Eye (tissue), 1 donor: ENCODE measurements at regions not wholly inside any gene's neighbourhood (a gene's known extent, or its start where the extent isn't known, plus 50 kb on each side); places are given as distances from the start of the nearest gene placed in this dataset.
"Not testable (repeated sequence)": the region's sequence is repeated elsewhere in the genome, so short reads cannot be mapped to it uniquely, and the experiment has no call there.

ENCODE experiments used
- DNase-seq: peaks from one replicate; pipeline ENCODE4 v3.0.0-alpha.2; 2015

DNA sequence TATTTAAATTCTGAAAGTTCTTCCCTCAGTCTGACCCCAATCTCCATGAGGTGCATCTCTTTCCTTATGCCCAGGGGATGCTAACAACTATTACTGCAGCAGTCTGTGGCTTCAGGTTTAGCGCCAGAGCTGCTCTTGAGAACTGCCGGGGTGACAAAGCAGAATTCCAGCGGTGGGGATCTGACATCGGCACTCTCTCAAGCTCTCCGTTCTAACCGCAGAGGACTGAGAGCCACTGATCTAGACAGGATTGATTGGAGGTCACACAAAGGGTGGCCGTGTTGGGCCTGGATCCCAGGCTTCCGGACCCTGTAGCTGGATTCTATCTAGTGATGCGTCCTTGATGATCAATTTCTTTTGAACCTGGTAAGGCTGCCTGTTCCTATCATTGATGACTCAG, 155.6 kb upstream of the TMEM132C start:
- DNase-seq, result no peak

DNA sequence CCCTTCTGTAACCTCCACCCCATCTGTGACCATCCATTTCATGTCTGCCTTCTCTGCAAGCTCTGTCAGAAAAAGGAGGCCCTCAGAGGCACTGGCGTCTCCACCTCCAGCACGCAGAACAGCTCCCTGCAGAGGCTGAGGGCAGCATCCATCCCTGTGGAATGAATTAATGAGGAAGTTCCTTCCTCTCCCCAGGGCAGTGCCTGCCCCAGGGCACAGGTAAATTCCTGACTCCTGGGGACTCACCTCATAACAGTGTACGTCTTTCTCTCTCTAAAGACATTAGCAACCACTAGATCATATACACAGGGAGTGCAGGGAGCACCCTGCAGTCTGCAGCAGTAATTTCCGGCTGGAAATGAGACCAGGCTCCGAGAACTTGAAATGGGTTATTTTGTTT, 155.0 kb upstream of the TMEM132C start:
- DNase-seq, result no peak

DNA sequence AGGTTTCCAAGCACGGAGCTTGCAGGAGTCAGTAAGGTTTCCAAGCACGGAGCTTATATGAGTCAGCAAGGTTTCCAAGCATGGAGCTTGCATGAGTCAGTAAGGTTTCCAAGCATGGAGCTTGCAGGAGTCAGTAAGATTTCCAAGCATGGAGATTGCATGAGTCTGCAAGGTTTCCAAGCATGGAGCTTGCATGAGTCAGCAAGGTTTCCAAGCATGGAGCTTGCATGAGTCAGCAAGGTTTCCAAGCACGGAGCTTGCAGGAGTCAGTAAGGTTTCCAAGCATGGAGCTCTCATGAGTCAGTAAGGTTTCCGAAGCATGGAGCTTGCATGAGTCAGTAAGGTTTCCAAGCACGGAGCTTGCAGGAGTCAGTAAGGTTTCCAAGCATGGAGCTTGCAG, 153.7 kb upstream of the TMEM132C start:
- DNase-seq, result not testable (repeated sequence)

- DNase-seq, result no peak
Observed at GRCh38 chr12:128114485-128114884, 152.5 kb upstream of the TMEM132C start.

- DNase-seq, result no peak
Observed at GRCh38 chr12:128116537-128116936, 150.4 kb upstream of the TMEM132C start.

- DNase-seq, result no peak
Observed at GRCh38 chr12:128120035-128120434, 146.9 kb upstream of the TMEM132C start.

DNA sequence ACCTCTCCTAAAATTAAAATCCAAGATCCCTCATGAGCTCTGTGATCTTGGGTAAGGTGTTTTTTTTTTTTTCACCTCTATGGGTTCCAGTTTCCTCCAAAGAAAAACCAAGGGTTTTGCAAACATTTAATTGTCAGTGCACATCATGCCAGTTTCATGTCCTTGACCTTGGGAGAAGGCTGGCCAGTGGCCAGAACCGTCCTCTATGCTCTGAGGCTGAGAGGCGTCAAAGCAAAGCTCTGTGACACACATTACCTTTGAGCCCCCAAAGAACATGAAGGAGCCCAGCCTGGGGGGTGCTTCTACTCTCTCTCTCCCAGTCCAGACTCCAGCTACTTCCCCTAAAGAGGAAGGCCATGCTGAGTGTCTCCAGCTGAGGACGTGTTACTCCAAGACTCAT, 145.5 kb upstream of the TMEM132C start:
- no peak for DNase-seq

DNA sequence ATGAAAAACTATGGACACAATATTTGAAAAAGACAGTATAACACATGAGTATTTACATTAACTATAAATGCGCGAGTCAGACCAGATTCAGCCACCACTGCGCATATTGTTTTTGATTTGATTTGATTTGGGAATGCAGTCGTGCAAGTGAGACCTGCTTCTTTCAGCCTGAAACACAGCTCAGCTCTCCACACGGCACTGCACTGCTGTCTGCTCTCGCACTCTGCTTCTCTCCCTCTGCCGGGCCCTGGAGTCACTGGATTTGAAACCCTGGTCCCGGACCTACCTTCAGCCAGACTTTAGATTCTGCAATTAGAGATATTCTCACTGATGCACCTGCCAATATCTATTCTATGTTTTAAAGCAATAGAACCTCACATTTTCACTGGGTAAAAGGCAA, 143.9 kb upstream of the TMEM132C start:
- DNase-seq, result no peak

- DNase-seq, result no peak
Observed at GRCh38 chr12:128131955-128132354, 135.0 kb upstream of the TMEM132C start.

DNA sequence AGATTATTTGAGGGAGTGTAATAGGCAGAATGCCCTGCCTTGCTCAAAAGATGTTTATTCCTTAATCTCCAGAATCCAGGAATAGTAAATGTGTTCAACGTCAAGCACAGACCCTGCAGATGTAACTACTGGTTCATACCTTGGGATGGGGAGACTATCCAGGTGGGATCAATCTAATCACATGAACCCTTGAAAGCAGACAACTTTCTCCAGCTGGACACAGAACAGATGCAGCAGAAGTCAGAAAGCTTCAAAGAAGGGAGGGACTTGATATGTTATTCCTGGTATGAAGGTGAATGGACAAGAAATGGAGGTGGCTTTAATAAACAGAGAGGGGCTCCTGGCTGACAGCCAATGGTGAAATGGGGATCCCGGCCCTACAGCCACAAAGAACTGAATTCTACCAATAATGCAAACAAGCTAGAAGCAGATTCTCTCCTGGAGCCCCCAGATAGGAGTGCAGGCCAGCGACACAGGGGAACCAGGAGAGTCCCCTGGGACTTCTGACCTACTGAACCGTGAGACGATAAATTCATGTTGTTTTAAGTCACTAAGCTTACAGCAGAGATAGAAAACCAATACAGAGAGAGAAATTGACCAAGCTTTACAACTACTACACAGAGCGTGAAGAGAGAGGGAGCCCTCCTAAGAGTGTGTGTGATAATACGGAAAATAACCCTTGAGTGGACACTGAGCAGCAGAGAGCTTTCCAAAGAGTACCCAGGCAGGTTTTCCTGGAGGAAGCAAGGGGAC, 133.5 kb upstream of the TMEM132C start:
- DNase-seq, result peak; percentile 49

GRCh38 chr12:128137140-128137539, 129.8 kb upstream of the TMEM132C start:
- DNase-seq, result no peak

DNA sequence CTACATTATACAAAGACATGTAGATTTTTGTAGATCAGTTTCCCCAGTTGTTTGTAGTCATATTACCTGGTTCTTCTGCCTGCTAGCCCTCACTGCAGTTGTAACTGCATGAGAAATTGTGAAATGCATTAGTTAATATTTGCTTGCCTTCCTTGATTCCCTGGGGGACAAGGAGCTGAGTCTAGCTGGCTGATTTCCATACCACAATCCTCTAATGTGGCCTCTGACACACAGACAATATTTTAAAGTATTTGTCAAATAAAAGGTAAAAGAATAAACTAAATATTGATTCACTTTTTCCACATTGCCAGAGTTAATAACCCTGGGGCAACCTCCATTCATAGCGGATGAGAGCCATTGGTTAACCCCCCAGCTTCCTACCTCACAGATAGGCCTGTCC, 128.8 kb upstream of the TMEM132C start:
- no peak for DNase-seq

- DNase-seq, result no peak
Observed at GRCh38 chr12:128140551-128140950, 126.4 kb upstream of the TMEM132C start.

- DNase-seq, result no peak
Observed at GRCh38 chr12:128150961-128151360, 116.0 kb upstream of the TMEM132C start.

DNA sequence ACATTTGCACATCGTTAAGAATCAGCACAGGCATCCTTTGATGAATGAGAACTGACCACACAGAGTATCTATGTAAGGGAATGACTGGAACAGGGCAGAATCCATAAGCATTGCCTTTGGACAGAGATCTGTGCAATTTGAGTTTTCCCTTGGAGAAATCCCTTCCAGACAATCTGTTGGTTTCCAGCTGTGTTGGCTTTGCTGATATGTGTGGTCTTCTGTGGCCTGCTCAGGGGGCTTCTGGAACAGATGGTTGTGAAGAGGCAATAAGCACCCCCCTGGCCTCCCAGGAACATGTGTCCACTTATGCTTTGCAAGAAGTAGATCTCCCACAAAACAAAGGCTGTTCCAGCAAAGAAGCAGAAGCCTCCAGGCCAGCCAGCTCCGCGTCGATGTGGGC, 111.4 kb upstream of the TMEM132C start:
- peak; percentile 5 for DNase-seq

DNA sequence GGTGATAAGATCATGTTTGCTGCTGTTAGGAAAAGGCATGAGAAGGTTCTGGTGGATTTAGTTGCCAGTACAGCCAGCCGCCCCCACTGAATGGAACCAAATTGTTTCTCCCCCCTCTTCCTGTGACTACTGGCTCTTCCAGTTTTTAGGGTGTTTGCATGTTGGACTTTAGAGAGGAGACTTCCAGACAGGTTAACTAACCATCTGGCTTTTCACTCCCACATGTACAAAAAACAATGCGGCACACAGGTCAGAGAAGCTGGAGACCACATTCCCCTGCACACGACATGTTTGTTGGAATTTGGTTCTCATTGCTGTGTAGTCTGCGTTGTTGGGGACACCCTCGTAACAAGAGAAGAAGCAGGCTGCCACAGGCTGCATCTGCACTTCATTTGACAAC, 103.9 kb upstream of the TMEM132C start:
- peak; percentile 2 for DNase-seq

GRCh38 chr12:128164533-128164932, 102.4 kb upstream of the TMEM132C start:
- no peak for DNase-seq

DNA sequence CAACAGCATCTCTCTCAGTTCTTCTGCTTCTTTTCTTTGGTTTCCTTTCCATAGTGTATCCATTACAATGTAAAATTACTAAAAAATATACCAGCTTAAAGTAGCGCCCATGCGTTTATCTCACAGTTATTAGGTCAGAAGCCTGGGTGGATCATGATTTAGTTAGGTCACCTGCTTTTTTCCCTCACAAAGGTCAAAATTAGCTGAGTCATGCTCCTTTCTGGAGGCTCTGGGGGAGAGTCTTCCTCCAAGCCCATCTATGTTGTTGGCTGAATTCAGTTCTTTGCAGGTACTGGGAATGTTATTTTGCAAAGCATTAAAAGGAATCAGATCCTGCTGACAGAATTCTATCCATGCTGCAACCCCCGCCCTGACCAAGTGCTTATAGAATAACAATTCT, 101.6 kb upstream of the TMEM132C start:
- DNase-seq, result no peak

DNA sequence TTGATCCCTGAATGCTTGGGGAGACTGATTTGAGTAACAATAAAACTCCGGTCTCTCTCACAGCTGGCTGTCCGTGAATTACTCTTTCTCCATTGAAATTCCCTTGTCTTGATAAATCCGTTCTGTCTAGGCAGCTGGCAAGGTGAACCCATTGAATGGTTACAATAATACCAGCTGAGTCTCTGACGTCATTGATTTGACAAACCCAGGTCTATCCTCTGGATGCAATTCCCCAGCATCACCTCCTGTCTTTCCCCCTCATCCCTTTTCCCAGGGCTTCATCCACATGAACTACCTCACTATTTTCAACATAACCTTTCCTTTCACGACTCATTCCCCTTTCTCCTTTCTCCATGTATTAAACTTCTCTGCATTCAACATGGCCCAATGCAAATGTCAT, 98.7 kb upstream of the TMEM132C start:
- DNase-seq, result no peak

- no peak for DNase-seq
Observed at GRCh38 chr12:128170181-128170580, 96.8 kb upstream of the TMEM132C start.

DNA sequence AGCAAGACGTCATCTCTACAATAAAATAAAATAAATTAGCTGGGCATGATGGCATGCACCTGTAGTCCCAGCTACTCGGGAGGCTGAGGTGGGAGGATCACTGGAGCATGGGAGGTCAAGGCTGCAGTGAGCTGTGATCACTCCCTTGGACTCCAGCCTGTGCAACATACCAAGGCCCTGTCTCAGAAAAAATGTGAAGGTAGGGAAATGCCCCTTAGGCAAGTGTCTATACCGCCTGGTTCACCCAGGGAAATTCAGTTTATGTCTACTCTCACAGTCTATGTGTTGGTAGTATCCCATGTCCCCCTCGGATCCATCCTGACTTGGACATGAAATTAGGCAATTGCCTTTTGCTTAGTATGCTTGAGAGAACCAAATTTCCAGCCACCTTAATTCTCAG, 88.4 kb upstream of the TMEM132C start:
- DNase-seq, result no peak

DNA sequence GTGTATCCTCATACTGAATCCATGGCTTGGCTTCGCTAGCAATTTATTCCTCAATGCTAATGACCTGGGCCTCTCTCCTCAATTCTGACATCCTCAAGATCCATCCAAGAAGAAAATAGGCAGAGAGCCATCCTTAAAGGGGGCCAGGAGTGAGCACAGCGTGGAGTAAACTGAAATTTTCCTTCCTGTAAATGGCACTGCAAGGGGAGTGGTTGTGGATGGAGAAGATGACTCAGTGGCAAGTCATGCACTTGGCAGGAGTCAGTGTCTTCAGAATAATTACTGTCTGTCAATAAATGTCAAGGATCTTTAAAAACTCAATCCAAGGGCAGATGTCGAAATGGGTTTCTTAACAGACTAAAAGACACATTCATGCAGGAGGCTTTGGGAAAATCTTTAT, 88.0 kb upstream of the TMEM132C start:
- DNase-seq, result no peak

- DNase-seq, result no peak
Observed at GRCh38 chr12:128180166-128180565, 86.8 kb upstream of the TMEM132C start.

- DNase-seq, result no peak
Observed at GRCh38 chr12:128190052-128190451, 76.9 kb upstream of the TMEM132C start.

DNA sequence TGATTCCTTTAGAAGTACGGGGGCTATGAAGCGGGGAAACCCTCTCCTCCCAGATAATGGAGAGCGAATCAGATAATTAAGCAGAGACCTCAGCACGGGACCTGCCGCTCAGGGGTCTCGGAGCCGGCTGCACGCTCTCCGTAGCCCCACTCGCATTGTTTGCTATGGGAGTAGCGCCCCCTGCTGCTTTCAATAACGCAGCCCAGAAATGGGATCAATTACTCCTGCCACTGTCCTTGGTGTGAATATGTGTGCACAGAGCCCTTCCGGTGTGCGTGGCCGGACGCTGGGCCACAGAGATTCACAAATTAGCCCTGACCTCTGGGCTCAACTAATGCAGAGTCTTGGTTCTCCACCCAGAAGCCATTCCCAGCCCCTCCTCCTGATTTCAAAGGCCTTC, 76.4 kb upstream of the TMEM132C start:
- peak; percentile 82 for DNase-seq
